NT2/D1 (cell line): ENCODE measurements at regions not wholly inside any gene's neighbourhood (a gene's known extent, or its start where the extent isn't known, plus 50 kb on each side); places are given as distances from the start of the nearest gene placed in this dataset.

Source experiments
- YY1 ChIP-seq: IDR thresholded peaks from 2 replicates; pipeline ENCODE4 v1.6.1; 2011; ENCODE audit not compliant: insufficient read length, insufficient read depth
- ZNF274 ChIP-seq: IDR thresholded peaks from 2 replicates; pipeline ENCODE4 v1.6.1; 2011; ENCODE audit warnings: mild to moderate bottlenecking, low read depth, low read length

DNA sequence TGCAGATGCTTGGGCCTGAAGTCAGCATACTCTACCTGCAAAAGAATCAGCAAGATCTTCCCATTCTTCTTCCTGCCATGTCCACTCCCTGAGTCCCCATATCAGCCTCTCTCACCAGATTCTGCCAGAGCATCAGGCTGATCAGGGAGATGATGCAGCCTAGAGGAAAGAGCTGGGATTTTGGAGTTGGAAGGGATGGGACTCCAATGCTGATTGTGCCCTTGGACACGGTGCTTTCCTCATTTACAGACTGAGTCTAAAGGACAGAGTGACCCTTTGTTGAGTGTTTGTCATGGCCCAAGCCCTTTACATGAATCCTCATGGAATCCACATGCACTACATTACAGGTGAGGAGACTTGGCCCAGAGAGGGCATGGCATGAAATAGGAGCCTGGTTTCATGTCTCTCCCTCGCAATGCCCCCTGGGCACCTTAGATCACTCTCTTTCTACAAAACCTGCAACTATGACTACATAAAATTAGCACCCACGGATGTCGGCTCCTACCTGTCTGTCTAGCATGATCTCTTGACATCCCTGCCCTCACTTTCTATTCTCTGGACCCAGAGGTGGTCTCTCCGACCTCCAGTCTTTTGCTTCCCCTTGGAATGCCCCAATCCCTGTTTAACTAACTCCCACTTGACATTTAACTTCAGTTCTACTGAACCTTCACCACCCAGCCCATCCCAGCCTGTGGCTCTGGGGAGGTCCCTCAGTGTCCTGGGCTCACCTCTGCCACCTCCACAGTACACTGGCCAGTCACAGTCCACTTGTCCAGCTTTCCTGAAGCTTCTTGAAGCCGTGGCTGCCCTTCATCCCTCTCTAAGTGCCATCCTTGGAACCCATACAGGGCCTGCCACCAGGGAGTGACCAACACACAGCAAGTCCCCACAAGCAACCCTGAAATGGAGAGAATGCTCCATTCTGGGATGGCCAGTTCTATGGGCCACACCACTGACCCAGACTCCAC lies 173.5 kb downstream of the ABHD5 start:
- no peak for TF ChIP-seq ZNF274
- TF ChIP-seq YY1 = no peak
